Fibroblast of skin of left quadriceps (primary cell): ENCODE measurements at regions not wholly inside any gene's neighbourhood (a gene's known extent, or its start where the extent isn't known, plus 50 kb on each side); places are given as distances from the start of the nearest gene placed in this dataset.

ENCODE experiments used
- DNase-seq, 2 experiments: peaks; one replicate each; pipeline ENCODE4 v3.0.0-alpha.2; 2013; ENCODE audit warnings: low read depth in 2 of 2

DNA sequence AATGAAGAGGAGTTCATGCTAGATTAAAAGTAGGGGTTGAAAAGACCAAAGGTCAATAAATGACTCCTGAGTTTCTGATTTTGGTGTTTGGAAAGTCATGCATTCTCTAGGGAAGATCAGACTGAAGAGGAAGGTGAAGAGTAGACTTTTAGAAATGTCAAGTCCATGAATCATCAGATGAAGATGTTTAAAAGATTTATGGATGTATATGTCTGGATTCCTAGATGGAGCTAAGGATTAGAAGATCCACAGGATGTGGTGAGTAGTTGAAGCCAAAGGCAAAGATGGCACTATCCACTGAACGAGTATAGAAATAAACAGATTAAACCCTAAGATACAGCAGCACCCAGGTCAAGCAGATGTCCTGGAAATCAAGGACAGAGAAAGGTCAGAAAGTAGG, 298.5 kb downstream of the GPAM start:
- no peak for DNase-seq

DNA sequence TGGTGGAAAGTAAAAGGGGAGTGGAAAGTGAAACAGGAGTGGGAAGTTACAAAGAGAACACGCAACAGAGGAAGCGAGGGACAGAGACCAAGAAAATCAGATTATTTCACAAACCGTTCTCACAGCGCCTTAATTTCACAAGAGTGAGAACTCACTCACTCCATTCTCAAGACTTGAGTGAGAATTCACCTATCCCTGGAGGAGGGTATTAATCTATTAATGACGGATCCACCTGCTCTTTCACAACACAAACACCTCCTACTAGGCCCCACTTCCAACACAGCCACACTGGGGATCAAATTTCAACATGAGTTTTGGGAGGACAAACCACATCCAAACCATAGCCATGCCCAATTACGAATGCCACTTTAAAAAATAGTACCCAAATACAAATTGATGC, 297.6 kb downstream of the GPAM start:
- DNase-seq, result no peak

DNA sequence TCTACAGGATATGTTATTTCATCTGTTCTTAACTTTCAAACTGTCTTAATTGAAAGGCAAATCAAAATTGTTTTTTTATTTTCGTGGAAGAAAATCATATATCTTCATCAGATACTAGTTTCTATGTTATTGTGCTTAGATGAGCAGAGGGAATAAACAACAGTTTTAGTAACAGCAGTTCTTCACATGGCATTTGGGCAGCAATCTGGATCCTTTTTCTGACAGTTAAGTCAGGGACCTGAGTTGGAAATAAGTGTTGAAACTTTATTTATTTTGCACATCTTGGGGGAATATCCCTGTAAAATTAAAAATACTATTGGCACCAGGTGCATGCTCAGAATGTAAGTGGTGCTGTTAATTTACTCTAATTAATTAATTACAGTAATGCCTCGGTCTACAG, 296.3 kb downstream of the GPAM start:
- no peak for DNase-seq

DNA sequence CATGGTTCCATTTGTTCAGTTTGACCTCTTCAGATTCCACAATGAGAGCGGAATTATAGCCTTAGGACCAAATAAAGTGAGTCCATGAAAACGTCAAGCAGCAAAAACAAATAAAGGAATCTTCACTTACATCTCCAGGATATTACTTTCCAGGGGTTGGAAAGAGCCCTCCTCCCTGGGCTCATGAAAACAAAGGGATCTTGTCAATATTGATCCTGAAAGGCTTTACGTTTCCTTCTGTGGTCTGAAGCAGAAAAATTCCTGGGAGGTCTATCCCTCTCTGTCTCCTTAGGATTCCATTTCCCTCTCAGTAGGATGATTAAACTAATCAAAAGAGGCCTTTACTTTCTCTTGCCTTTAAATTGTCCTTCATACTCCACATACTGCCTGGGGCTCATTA, 293.5 kb downstream of the GPAM start:
- no peak for DNase-seq

DNA sequence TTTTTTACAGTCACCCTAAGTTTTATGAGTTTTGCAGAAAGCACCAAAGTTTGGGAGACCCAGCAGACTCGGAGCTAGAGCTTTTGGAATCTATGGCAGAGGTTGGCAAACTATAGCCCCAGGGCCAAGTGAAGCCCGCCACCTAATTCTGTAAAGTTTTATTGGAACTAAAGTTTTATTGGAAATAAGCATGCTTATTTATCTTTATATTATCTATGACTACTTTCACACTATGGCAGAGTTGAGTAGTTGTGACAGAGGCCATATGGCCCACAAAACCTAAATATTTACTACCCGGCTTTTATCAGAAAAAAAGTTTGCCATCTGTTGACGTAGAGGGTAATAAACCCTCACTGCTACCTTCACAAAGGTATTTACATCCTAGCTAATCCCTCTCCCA, 267.6 kb downstream of the GPAM start:
- DNase-seq, result no peak

DNA sequence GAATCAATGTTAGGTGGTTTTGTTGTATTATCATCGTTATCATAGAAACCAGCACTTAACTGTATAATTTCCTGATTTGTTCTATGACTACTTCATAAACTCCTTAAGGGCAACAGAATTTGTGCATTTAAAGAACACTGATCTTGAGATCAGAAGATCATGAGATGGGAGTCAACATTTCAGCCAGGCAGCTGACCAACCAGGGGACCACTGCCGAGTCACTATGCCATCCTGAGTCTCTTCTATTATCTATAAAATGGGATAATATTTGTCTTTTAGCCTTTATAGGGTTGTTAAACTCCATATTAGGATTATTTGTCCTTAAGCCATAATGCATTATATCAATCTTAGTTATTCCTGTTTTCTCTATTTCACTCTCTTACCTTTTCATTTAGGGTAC, 261.7 kb downstream of the GPAM start:
- DNase-seq, result no peak

DNA sequence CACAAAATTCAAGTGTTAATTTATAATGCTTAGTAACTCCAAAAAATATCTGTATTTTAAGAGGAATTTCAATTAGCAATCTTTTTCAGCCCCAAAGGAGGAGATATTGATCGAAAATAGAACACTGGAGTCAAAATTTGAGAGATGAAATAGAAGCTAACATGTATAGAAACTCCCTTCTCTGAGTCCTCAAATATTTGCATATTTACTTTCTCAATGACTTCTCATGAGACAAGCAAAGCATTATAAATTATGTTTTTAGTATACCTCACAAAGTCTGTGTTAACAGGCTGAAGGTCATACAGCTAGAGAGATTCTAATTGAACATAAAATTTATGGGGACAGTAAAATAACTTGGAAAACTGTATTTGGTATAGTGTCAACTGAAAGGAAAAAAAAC, 260.5 kb downstream of the GPAM start:
- DNase-seq, result no peak

DNA sequence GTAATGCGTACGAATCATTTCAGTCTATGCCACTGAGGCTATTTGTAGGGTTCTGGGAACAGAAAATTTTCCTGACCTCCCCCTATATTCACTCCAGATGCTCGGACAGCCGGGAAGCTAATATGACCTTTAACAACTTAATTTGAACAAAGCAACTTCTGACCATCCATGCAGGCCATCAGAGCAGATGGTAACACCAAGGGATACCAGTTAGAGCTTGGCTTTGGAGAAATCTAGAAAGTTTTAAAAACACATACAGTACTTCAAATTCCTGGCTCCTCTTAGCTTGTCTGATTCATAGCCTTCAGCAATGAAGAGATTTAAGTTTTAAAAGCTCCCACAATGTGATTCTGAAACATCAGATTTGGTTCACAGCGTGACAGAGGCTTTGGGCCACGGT, 257.3 kb downstream of the GPAM start:
- no peak for DNase-seq

DNA sequence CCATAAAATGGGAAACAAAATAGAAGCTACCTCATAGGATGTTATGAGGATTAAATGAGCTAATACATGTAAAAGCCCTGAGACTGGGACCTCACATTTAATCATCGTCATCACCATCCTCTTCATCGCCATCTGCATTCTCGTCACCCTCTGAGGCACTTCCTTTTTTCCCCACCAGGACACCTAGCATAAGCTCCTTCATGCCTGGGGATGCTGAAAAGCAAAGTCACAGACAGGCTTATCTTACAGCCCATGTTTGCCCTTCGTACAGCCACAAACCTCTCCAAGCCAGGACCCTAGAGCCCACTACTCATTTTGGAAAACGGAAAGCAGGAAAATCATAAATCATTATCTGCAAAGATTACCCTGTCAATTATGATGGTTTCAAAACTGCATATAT, 249.6 kb downstream of the GPAM start:
- DNase-seq, result no peak

DNA sequence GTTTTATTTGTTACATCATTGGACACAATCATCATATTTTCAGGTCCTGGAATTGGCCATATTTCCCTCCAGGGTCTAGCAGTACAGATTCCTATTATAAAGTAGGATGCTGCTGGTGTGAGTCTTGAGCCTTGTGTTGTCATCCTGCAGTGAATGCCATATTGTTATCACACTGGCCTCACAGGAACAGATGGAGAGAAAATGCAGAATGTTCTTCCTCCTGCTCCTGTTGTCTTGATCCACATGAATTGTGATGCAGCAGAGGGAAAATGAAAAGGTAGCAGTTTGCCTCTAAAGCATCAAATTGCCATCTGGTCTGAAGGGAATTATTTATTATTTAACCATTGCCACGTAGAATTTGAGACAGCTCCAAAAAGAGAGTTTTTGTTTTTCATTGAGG, 248.6 kb downstream of the GPAM start:
- DNase-seq, result no peak

DNA sequence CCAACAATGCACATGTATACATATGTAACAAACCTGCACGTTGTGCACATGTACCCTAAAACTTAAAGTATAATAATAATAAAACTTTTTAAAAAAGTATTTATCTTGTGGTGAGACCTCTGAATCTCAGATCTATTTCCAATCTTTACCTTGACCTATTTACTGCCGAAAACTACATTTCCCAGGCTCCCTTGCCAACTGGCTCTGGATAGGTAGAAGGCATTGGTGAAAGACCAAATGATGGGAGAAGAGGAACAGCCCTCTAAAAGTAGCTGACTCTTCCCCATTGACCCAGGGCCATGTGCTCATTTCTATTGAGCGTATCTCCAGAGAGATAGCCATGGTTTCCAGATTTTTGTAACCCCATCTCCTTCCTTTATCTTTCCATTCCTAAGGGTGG, 247.4 kb downstream of the GPAM start:
- no peak for DNase-seq

DNA sequence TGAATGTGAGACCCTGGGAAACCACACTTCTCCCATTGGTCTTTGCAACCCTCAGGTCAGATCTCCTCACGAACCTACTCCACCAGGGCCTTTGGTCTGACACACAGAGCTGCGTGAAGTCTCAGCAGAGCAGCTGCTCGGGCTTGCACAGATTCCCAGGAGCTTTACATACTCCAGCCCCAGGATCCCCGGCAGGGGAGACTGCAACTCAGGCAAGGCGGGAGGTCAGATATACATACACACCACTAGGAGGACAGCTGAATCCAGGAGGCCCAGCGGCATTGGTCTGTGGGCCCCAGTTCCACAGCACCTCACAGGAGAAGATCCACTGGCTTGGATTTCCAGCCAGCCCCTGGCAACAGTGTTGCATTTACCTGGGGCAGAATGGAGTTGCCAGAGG, 239.2 kb downstream of the GPAM start:
- no peak for DNase-seq

DNA sequence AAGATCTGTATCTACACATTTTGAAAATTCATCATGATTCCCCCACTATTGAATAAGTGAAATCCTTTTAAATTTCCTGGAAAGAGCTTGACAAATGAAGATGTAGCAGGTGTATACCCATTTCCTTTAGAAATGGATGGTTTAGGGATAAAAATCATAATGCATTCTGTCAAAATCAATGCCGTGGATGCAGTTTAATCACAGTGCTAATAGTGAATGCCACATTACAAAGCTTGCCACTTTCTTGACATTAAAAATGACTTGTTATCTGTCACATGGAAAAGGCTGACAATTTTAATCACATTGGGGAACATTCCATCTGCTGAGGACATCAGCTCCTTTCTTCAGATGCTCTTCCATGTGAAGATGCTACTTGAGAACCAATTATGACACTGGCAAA, 229.6 kb downstream of the GPAM start:
- DNase-seq, result no peak

DNA sequence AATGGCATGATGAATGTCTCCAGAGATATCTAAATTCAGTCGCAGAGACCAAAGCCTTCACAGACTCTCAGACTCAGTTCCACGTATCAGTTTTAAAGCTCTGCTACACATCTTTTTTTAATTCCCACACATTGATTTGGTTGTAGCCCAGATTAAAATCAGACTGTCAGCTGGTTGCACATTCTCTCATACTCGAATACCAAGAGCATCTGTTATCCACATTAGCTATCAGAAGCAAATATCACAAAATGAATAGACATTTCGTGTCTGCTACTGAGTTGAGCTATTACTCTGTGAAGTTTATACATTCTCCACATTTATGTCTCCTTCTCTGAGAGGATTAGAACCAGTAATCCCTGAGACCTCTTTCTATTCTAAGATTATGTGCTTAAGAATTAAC, 229.2 kb downstream of the GPAM start:
- DNase-seq, result no peak

DNA sequence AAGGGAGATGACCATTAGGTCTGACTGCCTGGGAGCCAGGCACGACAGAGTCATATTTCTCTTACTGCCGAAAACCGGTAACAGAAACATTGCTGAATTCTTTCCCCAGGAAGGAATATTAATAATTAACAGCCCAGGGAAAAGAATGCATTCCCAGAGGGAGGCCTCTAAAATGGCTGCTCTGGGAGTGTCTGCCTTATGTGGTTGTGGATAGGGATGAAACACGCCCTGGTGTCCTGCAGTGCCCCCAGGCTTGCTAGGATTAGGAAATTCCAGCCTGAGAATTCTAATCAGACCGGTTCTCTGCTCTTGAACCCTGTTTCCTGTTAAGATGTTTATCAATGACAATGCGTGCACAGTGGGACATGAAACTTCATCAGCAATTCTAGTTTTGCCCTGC, 226.7 kb downstream of the GPAM start:
- no peak for DNase-seq

DNA sequence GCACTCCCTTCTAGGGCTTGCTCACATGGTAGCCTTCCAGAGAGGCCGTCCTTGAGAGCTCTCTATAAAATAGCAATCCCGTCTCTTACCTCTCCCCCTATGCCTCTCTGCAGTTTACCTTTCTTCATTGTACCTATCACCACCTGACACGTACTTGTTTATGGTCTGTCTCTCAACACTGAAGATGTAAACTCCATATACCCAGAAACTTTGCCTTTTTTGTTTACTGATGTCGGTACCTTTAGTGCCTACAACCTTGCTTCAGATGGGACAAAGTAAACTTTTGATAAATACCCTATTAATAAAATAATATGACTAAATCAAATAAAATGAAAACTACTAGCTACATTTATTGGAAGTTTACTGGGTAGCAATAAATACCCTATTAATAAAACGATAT, 220.6 kb downstream of the GPAM start:
- no peak for DNase-seq

DNA sequence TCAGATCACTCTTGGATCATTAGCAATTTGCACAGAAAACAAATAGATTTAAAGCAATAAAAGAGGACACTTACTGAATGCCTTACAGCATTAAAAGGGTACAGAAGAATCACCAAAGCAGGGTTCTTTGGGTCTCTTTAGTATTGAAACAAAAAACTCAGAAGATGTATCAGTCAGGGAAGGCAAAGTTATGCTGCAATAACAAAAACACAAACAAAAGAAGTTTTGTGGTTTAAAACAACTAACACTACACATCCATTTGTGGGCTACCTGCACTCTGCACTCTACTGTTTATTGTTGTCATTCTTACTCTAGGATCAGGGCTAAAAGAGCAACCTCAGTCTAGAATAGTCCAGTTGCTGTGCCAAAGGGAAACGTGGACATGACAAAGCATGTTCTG, 216.4 kb downstream of the GPAM start:
- DNase-seq, result no peak

DNA sequence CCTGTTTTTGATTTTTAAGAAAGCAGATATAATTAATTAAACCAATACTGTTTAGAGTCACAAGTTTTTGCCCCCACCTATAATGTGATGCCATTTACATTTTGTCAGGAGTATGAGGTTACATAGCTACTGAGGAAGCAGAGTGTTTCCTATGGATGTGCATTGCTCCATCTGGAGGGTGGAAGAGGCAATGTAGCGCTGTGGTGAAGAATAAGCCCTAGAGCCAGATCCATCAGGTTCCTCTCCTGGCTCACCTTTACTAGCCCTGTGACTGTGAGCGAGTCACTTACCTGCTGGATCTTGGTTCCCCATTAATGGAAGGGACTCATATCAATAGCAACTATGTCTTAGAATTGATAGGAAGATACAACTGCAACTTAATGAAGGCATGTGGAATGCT, 216.0 kb downstream of the GPAM start:
- no peak for DNase-seq

DNA sequence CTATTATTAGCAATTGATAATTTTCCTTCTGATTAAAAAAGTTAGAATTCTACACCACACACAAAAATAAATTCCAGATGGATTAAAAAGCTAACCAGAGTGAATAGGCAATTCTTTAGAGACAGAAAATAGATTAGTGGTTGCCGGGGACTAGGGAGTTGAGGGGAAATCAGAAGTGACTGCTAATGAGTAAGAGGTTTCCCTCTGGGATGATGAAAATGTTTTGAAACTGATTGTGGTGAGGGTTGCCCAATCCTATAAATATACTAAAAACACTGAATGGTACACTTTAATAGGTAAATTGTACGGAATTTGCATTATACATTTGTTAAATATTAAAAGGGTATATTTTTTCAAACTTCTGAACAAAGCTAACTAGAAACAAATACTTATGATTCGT, 214.9 kb downstream of the GPAM start:
- peak in 1 of 2 experiments; percentile 3 for DNase-seq

DNA sequence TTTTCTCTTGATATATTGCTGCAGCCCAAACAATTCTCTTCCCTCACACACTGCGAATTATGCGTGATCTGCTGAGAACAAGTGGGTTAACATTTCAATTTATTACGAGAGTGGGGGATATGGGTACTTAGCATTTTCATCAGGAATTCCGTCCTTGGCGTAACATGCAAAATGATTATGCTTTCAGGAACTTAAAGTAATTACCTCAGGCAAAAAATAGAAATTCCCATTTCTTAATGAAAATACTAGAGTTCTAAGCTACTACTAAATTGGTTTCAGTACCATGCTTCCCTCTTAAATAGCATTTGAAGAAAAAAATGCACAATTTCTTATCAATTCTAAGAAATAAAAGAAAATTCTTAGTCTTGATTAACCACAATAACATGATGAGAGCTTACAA, 213.5 kb downstream of the GPAM start:
- DNase-seq, result no peak

DNA sequence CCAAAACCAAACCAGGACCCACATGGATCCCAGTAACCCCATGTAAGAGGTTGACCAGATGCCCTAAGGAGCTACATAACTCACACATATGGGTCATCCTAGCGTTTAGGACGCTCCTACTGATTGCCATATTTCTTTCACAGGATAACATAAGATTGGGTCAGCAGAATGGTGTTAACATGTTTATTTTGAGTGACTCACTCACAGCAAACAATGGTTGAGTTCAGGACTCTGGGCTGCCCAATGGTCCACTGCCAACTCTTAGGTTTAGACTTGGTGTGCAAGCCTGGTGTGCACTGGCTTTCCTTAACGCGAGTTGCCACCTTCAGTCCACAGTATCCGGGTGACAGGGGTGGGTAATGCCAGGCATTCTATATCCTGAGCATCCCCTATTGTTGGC, 211.5 kb downstream of the GPAM start:
- DNase-seq, result no peak

DNA sequence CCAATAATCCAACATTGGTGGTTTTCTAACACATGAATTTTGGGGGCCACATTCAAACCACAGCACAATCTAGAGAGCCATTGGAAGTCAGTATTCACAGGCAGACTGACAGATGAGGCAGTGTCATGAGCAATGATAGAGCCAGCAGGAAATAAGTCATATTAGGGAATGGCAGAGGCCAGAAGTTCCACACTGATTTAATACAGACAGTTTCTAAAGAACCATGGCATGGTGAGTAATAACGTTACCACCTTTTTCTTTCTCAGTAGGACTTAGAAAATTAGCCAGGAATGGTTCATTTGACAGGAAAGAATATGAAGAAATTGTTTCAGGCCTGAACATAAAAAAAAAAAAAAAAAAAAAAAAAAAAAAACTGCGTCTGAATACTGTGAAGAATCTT, 210.3 kb downstream of the GPAM start:
- DNase-seq, result no peak

DNA sequence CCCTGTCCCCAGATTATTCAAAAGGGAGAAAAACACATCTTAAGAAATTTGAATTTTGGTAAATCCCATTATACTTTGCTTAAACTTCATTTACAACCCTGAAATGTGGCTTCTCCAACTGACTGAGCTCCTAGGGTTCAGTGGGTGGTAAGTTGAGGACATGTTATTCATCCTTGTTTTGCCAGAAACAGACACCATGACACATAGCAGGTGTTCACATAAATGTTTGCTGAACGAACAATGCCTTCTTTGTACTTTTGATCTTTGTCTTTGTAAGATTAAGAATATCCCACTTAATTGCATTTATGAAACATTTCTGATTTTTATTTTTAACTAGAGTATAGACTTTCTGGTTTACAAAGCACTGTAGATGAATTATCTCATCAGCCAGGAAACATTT, 209.7 kb downstream of the GPAM start:
- DNase-seq, result no peak

DNA sequence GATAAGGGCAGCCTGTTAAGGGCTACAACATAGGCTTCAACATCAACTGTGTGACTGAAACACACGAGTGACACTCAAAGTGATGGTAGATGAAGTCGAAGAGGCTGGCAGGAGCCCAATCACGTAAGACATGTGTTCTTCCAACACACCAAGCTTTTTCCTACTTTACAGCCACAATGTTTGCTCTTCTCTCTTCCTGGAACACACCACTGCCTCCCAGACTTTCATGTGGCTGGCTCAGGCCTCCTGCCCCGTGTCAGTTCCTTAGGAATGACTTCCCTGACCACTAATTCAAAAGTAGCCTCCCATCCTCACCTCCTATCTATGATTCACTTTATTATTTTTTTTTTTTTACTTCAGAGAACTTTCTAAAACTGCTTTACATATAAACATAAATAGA, 209.2 kb downstream of the GPAM start:
- no peak for DNase-seq

DNA sequence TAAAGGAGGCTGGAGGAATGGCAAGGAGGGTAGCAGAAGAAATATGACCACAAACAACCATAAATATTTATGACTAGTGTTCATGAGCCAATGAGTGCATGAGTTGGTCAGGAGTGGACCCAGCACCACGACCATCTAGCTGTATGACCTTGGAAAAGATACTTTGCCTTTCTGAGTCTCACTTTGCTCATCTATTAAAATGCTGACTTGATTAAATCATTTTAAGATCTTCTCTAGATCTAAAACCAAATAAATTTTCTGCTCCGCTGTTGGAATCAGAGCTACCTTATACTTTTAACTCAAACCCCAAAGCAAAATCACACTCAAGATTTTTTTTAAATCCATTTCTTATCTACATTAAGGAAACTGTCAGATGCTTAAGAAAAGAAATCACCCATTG, 207.0 kb downstream of the GPAM start:
- no peak for DNase-seq
